Transverse colon (tissue), 3 donors: ENCODE measurements at regions not wholly inside any gene's neighbourhood (a gene's known extent, or its start where the extent isn't known, plus 50 kb on each side); places are given as distances from the start of the nearest gene placed in this dataset.

ENCODE experiments used
- CTCF ChIP-seq, 5 experiments: fragments of 200-600 bp in 3 of 5; fragments of 450-650 bp in 2 of 5; sonication (generic) in 3 of 5; IDR thresholded peaks; 1 replicate in 2 of 5; 2 replicates in 3 of 5; pipeline ENCODE4 v1.5.1; 2016 to 2017; ENCODE audit warnings: antibody characterized with exemption in 5 of 5, inconsistent platforms in 3 of 5, mild to moderate bottlenecking in 2 of 5, moderate library complexity in 1 of 5
- POLR2A ChIP-seq: fragments of 450-650 bp; IDR thresholded peaks from one replicate; pipeline ENCODE4 v1.6.1; 2016; ENCODE audit warnings: antibody characterized with exemption, mild to moderate bottlenecking, moderate library complexity

- TF ChIP-seq CTCF (IDR thresholded peaks at IDR 0.05) (no peak), POLR2A (no peak)
Observed at GRCh38 chr9:74071502-74071901, 425.6 kb upstream of the RORB start.
